ENCODE measurements at regions not wholly inside any gene's neighbourhood (a gene's known extent, or its start where the extent isn't known, plus 50 kb on each side); places are given as distances from the start of the nearest gene placed in this dataset.
"Not testable (repeated sequence)": the region's sequence is repeated elsewhere in the genome, so short reads cannot be mapped to it uniquely, and the experiment has no call there.

DNA sequence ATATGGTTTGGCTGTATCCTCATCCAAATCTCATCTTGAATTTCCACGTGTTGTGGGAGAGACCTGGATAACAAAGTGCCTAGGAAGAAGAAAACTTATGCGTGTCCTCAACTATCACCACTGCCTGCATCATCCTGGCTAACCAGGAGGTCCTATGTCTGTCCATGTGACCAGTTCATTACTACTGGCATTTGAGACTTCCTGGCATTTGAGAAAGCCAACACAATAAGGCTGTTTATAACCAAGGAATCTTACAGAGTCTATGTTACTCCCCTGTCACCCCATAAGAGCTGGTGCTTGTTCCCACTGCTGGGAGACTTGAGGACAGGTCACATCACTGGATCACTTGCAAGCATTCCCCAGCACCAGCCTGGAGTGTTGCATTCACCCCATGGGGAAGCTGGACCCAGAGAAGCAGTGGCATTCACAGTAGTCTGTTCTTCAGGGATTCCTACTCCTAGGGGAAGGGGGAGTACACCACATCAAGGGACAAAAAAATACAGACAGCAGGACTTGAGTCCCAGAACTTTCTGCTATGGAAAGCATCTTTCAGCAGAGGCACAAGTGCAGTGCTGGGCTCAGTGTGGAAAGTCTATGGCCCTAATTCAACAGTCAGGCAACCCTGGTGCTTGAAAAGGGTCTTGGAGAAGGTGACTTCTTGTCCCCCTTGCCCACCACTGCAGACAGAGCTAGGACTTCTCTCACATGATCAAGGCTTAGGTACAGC, 717.1 kb downstream of the SEMA5A start:
- no peak for DNase-seq

DNA sequence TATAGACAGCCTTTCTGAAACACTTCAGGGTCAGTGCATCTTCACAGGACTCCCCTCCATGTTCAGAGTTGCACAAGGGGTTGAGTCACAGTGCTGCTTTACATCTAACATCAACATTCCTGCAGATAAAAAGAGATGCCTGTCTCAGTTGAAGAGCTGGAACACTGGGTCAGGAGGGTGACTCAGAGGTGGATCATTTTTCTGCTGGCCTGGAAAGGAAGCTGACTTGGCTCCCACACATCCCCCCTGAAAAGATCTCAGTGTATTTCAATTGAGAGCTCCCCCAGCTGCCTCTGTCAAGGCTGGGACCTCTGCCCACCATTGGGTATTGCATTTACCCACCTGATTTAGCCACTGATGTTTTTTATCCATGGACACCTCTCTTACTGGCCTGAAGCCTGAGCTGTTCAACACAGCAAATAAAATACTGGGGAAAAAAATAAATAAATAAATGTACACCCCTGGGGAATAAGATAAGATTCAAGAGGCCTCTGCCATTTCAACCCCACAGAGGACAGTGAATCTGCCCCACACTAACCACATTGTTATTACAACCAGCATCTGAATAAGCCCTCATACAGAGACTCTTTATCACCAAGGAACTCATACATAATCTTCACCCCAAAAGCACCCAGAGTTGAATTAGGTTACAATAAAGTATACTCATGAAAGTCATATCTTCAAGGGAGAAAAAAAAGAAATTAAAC, 716.4 kb downstream of the SEMA5A start:
- no peak for DNase-seq

DNA sequence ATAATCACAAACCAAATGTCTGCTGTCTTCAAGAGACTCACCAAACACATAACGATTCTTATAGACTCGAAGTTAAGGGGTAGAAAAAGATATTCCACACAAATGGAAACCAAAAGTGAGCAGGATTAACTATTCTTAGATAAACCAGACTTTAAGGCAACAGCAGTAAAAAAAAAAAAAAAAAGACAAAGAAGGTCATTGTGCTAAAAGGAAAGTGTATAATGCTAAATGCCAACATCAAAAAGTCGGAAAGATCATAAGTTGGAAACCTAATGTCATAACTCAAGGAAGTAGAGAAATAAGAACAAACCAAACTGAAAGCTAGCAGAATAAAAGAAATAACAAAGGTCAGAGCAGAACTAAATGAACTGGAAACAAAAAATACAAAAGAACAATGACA, 714.6 kb downstream of the SEMA5A start:
- no peak for DNase-seq

DNA sequence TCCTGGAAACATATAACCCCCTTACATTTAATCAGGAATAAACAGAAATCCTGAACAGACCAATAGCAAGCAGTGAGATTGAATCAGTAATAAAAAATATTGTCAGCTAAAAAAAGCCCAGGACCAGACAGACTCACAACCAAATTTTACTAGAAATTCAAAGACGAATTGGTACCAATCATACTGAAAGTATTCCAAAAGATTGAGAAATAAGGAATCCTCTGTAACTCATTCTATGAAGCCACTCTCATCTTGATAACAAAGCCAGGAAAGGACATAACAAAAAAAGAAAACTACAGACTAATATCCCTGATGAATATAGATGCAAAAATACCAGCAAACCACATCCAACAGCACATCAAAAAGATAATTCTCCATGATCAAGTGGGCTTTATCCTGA, 714.0 kb downstream of the SEMA5A start:
- no peak for DNase-seq

DNA sequence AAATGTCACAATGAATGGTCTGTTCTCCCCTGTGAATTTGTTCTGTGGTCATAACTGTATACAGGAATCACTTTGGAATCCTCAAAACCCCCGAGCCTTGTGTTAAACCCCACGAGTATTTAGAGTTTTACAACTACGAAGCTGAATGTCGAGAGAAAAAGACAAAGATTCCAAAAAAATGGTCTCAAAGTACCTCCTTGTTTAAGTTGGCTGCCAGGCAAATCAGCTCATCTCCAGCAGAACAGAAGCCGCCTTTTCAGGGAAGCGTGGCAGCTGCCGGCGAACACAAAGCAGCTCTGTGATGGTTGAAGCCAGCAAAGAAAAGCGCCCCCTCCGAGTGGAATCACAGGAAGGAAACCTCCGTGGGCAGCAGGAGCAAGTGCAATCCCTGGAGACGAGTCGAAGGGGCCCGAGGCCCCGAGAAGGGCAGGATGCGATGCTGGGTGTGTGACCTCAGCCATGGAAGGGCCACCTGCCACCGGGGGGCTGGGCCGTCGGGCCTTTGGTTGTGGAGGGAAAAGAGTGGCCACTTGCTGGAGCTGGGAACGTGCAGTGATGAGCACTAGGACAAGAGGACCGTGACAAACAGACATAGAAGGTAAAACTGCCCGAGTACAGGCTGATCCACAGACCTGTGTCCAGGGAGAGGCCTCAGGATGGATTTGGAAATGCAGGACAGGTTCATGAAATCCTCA, 706.4 kb downstream of the SEMA5A start:
- DNase-seq: no peak

DNA sequence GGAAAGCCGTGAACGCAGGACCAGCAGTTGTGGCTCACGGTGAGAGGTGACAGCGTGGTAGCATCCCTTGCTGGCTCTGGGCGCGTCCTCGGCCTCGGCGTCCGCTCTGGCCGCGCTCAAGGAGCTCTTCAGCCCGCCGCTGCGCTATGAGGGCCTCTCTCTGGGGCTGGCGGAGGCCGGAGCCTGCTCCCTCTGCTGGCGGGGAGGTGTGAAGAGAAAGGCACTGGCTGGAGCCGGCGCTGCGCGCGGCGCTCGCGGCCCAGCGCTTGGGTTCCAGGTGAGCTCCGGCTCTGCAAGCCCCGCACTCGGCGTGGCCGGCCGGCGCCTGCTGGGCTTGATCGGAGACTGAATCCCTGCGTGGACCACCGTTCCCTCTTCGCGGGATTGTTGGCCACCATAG, 705.6 kb downstream of the SEMA5A start:
- no peak for DNase-seq

DNA sequence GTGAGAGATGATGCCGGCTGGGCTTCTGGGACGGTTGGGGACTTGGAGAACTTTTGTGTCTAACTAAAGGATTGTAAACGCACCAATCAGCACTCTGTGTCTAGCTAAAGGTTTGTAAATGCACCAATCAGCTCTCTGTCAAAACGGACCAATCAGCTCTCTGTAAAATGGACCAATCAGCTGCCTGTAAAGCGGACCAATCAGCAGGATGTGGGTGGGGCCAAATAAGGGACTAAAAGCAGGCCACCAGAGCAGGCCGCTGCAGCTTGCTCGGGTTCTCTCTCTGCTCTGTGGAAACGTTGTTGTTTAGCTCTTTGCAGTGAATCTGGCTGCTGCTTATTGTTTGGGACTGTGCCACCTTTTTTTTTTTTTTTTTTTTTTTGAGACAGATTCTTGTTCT, 705.1 kb downstream of the SEMA5A start:
- not testable (repeated sequence) for DNase-seq

DNA sequence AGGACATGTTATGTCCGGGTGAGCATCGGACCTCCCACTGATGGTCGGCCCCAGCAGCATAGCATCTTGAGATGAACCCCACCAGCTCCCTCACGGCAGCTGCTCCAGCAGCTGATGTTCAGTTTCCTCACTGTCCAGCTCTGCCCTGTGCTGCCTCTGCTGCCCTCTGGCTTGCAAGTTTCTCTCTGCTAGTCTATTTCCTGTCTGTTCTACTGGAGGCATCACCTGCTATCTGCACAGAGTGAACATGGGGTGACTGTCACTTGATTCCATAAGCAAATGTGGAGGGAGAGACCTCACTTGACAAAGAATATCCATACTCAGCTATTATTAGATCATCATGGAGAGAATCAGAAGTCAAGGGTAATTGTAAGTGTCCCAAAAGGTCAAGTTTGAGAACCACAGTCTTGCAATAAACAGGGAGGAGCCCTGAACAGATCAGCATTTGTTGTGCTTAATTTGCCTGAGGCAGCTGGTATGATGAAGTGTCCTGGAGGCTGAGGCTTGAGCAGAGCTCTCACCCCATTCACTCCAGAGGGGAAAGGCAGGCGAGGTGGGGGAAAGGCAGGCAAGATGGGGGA, 702.8 kb downstream of the SEMA5A start:
- no peak for DNase-seq

DNA sequence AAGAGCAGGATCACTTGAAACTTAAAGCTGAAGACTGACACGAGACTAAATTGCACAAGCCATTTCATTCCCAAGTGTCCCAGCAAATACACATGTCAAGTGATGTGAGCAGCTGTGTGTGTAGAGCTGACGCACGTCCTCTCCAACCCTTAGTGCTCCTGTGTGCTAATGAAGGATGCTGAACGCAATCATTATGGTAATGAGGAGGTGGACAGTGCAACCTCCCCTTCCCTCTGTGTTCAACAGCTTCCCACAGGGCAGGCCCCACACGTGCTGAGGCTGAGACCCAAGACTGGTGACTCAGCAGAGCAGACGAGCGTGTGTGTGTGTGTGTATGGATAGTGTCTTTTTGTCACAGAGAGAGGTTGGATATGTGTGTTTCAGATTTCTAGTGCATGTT, 702.1 kb downstream of the SEMA5A start:
- no peak for DNase-seq

DNA sequence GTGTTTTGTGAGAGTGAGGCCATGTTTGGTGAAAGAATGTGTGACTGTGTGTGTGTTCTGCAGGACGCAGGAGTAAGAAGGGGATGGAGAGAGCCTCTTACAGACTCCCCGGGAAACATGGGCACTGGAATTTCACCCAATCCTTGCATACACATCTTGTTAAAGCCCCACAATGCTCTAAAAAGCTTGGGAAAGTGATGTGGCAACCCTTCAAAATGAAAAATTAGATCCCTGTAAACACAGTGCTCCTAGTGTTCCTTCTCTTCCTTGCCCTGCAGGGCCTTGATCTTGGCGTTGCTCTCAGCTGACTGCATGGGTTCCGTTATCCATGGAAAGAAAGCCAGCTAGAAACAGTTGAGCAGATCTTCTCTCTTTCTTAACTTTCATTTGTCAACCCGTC, 701.7 kb downstream of the SEMA5A start:
- DNase-seq: no peak

DNA sequence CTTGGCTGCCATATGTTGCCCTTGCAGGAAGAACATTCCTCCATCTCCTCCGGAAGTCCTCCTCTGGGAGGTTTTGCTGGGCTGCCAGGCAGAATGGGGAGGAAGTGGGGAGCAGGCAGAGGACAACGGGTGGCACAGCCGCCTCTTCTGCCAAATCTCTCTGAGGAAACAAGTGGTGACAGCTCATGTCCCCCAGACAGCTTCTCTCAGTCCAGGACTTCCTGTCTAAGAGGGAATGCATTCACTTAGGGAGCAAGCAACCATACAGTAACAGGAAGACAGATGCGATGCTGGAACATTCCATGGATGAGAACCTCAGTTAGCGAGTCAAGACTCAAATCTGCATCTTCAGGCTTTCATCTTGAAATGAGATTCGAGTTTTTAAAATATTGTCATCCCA, 701.0 kb downstream of the SEMA5A start:
- DNase-seq: no peak

DNA sequence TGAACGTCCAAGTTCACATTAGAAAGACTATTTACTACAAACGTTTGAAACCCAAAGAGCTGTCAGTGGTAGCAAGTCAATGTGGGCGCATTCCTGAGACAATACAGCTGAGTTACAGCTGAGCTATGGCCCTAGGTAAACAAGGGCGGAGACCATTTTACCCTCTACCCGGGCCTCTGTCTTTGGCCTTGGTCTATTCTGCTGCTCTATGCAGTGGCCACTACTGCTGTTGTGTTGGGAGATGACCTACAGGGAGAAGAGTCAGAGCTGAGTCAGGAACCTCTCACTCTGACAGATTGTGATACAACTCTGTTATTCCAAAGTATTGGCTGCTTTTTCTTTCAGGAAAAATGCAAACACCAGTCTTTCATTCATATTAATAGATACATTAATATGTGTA, 700.6 kb downstream of the SEMA5A start:
- DNase-seq: no peak

DNA sequence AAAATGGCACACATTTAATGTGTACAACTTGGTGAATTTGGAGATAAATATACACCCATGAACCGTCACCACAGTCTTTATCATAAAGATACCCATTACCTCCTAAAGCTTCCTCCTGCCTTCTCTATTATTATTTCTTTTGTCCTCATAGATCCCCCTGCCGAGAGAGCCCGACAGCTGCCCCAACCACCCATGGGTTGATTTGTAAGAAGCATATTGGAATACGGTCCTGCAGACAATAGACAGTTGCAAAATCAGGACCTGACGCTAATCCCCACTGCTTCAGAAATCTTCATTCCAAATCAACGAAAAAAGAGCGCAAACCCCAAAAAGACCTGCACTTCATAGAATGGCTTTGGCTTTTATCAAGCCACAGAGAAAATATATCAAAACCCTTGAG, 697.5 kb downstream of the SEMA5A start:
- DNase-seq: no peak

DNA sequence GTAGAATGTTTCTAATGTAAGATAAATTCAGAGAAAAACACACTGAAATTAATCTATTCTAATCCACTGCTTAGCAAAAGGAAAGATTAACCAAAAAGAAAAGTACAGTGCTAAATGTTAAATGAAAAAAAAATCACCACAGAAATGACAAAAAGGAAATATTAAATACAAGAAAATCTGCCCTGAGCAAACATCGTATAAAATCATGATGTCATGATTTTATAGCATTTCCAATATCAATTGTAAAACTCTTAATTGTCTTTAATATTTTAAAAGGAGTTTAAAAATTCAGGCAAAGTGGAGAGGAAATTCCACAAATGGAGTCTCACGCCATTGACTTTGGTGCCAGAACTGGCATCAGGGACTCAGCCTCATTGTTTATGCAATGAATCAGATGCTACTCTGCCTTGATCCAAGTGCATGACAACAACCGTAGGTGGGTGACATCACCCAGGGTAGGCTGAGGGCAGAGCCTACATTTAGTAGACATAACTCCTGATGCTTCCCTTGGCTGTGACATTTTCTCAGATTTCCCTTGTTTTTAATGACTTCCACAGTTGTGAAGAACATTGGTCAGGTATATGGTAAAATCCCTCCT, 696.8 kb downstream of the SEMA5A start:
- no peak for DNase-seq

DNA sequence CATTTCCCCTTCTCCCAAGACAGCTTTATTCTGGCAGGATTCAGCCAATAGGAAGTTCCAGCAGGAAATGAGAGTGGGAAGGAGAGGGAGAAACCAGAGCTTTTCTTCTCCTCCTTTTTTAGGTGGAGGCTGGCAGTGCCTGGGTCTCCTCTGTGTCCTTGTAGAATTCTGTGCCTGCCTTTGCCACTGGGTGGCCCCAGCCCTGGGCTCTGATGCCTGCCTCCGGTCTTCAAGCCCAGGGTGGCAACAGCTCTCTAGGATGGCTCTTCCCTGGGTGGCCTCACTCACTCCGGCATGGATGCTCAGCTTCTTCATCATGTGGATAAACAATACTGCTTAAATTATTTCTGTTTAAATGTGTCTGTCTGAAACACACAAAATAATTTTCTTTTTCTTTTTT, 694.8 kb downstream of the SEMA5A start:
- no peak for DNase-seq

DNA sequence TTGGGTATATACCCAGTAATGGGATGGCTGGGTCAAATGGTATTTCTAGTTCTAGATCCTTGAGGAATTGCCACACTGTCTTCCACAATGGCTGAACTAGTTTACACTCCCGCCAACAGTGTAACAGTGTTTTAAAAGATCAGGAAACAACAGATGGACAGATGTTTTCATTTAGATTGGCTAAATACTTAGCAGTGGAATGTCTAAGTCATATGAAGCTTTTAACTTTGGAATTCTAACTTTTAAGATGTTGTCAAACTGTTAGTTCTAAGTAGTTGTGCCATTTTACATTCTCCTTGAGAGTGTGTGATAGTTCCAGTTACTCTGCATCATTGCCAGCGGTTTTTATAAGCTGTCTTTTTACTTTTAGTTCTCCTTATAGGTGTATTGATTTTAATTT, 688.8 kb downstream of the SEMA5A start:
- DNase-seq: no peak

DNA sequence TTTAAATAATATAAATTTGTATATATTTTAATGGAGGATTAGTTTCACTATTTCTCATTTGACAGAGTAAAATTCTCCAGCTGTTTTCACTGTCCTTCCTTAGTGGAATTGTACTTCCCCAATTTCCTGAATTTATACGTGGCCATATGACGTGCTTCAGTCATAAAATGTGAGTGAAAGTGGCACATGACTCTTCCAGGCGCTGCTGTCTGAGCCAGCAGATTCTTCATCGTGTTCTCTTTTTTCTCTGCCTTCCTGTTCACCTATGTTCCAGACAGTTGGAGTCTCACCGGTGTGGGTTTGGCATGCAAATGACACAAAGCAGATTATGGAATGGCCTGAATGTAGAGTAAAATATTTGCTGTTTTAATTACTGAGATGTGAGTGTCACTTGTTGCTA, 684.1 kb downstream of the SEMA5A start:
- DNase-seq: no peak

DNA sequence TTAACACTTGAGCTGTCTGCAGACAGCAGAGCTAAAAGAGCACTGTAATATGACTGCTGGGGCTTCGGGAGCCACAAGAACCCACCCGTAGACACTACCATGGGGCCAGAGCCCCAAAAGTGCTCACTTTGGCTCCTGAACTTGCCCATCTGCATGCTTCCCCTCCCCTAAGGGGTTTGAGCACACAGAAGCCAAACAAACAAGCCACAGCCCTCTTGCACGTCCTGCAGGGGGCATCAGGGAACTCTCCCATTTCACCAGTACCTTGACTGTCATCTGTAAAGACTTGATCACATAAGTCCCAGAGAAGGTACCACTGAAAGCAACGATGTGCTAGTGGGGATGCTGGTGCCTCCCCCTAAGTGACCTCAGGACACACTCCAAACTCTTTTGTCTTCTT, 681.8 kb downstream of the SEMA5A start:
- DNase-seq: no peak

DNA sequence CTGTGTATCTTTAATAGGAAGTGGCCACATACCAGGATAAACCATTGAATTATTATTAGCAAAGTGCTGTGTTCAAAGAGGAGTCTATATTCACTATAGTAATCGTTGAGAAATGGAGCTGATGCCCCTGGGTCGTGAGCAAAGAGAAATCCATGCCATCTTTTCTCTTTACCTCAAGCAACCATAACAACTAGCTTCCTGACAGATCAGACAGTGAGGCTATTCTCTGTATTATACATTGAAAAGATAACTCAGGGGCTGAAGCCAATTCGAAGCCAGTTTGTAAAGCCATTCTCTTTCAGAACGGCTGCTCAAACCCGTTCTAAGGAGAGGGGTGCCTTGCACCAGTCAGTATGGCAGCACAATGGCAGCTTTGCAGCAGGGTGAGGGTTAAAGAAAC, 680.6 kb downstream of the SEMA5A start:
- no peak for DNase-seq

DNA sequence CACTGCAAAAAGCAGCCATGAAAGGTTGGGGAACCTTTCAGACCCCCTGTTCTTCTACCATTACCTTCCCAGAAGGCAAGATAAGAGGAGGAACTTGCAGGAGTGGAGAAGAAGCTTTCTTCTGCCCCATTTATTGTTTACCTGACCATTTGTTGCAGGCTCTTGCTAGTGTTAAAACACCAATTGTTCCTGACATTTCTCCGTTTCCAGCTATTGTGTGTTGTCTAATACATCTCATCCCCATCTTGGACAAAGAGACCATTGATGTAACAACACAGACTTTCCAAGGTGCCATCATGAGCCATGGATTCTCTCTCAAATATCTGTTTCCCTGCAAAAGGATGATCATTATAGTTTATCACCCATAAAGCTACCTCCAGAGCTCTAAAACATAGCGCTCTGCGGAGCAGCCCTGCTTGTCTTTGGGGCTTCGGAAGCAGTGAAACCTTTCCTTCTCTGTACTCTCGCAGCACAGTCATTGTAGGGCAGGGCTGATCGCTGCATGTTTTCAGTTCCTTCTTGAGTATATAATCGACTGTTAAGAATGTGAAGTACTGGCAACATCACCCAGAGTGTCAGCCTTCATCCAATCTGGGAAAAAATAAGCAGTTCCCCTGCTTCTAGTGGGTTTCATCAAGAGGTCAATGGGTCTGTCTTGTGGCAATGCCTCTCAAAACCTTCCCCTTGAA, 680.0 kb downstream of the SEMA5A start:
- no peak for DNase-seq

DNA sequence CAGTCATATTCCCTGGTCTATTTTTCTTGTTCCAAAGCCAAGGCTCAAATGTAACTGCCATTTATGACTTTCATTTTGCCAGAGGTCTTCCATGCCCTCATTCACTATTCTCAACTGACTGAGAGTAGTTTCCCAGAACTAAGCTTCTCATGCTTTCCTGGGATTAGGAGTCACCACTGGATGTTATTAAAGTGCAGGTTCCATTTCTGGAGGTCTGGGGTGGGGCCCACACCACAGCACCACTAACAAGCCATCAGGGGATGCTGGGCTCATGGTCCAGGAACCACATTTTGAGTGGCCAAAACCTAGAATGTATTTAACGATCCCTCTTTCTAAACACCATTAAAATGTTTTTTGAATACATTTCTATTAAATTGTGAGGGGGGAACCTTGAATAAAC, 677.6 kb downstream of the SEMA5A start:
- DNase-seq: no peak

DNA sequence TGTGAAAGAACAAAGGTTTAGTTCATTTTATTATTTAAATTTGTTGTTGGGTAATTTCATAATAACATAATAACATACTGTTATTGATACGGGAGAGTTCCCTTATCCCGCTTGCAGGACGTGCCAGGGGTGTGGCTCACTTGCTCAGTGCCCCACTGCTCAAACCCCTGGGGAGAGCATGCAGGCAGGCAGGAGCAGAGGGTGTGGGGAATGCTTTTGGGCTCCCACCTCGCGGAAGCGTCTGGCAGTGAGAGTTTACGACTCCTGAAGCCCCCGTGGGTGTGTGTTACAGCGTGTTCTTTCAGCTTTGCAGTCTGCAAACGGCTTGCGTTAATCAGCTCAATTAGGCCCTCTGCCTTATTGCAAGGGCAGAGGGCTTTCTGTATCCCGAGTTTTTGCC, 675.9 kb downstream of the SEMA5A start:
- no peak for DNase-seq

Data from activated CD8-positive, alpha-beta memory T cell treated with anti-CD3 and anti-CD28 coated beads, Interleukin-2, amount 50 U/mL, for 48 hours (primary cell).